OCI-LY3 (cell line): ENCODE measurements at regions not wholly inside any gene's neighbourhood (a gene's known extent, or its start where the extent isn't known, plus 50 kb on each side); places are given as distances from the start of the nearest gene placed in this dataset.

Experiments
- H2AFZ ChIP-seq: fragments of 200-600, 300-600 bp; shearing (Covaris generic); 2 replicates; pipeline ENCODE4 v1.6.0; 2014; ENCODE audit warnings: antibody characterized with exemption, low read depth, low read length
- H3K27ac ChIP-seq: fragments of 200-600, 300-600 bp; sonication (generic); 2 replicates; pipeline ENCODE4 v1.5.1; 2014; ENCODE audit warnings: mild to moderate bottlenecking, low read length, moderate library complexity, mixed read lengths
- H3K27me3 ChIP-seq: fragments of 200-600, 300-600 bp; sonication (generic); 2 replicates; pipeline ENCODE4 v1.6.1; 2014; ENCODE audit warnings: low read depth, low read length, mixed read lengths
- H3K36me3 ChIP-seq: fragments of 200-600, 300-600 bp; sonication (generic); replicated peaks from 2 replicates; pipeline ENCODE3; 2014; ENCODE audit warnings: low read depth, low read length, mixed read lengths
- H3K4me1 ChIP-seq: fragments of 300-600, 200-600 bp; sonication (generic); 2 replicates; pipeline ENCODE4 v1.6.1; 2014; ENCODE audit warnings: low read length, mixed read lengths
- H3K4me2 ChIP-seq: fragments of 200-600, 300-600 bp; sonication (generic); 2 replicates; pipeline ENCODE4 v1.6.1; 2014; ENCODE audit warnings: low read length, mixed read lengths
- H3K4me3 ChIP-seq: fragments of 300-600, 200-600 bp; sonication (generic); 2 replicates; pipeline ENCODE4 v1.5.1; 2014; ENCODE audit warnings: antibody characterized with exemption, mild to moderate bottlenecking, low read length, moderate library complexity
- H3K79me2 ChIP-seq: fragments of 300-600, 200-600 bp; shearing (Covaris generic); 2 replicates; pipeline ENCODE4 v1.6.1; 2014; ENCODE audit warnings: mild to moderate bottlenecking, low read length, mixed read lengths
- H3K9ac ChIP-seq: fragments of 300-600, 200-600 bp; shearing (Covaris generic); 2 replicates; pipeline ENCODE4 v1.6.0; 2014; ENCODE audit warnings: mild to moderate bottlenecking, low read length, moderate library complexity
- H3K9me3 ChIP-seq: fragments of 200-600, 300-600 bp; shearing (Covaris generic); 2 replicates; pipeline ENCODE4 v1.6.1; 2014; ENCODE audit warnings: low read length, mixed read lengths; ENCODE audit not compliant: insufficient read depth
- H4K20me1 ChIP-seq: fragments of 200-600, 300-600 bp; sonication (generic); 2 replicates; pipeline ENCODE4 v1.6.1; 2016; ENCODE audit warnings: low read length, mixed read lengths; ENCODE audit not compliant: insufficient read depth
- CTCF ChIP-seq: fragments of 200-600, 300-600 bp; sonication (generic); IDR thresholded peaks from 2 replicates; pipeline ENCODE4 v1.5.1; 2014; ENCODE audit warnings: antibody characterized with exemption, low read length, low read depth
- EZH2phosphoT487 ChIP-seq: fragments of 200-600 bp; shearing (Covaris generic); IDR thresholded peaks from 2 replicates; pipeline ENCODE4 v1.6.1; 2018; ENCODE audit warnings: antibody characterized with exemption, mixed run types, low read depth

DNA sequence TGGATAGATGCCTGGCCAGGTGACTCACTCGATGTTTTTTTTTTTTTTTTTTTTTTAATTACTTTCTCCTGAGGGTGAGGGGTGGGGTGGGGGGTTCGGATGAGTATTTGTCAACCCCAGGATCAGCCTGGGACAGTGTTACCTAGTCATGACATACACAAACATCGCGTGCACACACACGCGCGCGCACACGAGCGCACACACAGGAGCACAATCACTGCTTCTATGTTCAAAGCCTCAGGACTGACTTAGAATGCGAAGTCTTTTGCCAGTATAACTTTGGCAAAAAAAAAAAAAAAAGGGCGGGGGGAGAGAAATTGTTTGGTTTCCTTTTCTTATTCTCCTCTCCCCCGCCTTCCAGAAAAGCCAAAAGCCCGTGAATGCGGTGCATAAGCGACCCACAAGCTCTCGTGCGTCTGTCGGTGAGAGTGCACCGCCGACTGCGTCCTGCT lies 115.0 kb upstream of the TEX13C start:
- no peak overlapping the region for H3K4me3 ChIP-seq
- no peaks in the 10 kb centered on the region for H3K79me2 ChIP-seq
- H3K27me3 ChIP-seq = no peaks in the 10 kb centered on the region
- H3K27ac ChIP-seq = no peak overlapping the region
- TF ChIP-seq EZH2phosphoT487 (no peak), CTCF (no peak)
- no peak overlapping the region for H2AFZ ChIP-seq
- no peaks in the 10 kb centered on the region for H3K9me3 ChIP-seq
- H4K20me1 ChIP-seq = no peaks in the 10 kb centered on the region
- H3K4me1 ChIP-seq = no peaks in the 10 kb centered on the region
- no peak overlapping the region for H3K4me2 ChIP-seq
- H3K36me3 ChIP-seq = no peaks in the 10 kb centered on the region
- no peak overlapping the region for H3K9ac ChIP-seq

DNA sequence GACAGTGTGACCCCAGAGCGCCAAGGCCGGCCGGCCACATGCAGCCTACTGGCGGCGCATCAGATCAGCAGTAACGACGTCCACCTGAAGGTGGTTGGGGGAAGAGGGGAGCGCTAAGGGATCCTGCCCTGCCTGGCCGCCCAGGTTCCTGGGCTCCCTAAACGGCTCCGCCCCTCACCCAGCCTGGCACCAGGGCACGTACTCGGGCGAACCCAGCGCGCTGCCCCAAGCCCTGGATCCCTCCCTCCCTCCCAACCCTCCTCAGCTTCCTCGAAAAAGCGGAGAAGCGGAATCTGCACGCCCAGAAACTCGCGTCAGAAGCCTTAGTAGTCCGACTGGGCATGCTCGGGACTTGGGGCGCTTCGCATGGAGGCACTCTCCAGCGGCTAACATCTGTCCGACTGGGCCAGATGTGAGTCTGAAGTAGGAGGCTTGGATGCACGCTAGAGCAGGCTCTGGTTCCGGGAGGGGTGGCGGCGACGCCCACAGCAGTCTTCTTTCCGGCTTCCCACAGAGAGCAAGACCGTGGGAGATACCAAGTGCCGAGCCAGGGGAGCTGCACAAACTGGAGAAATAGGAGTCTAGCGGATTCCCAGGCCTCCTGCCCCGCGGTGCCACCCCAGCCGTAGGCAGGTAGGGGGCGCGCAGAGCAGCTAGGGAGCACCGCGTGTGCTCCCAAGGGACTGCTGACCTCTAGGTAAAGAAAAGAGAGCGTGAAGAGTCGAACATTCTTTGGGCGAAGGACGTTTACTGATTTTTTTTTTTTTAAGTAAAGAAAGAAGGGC lies 114.3 kb upstream of the TEX13C start:
- Histone ChIP-seq H3K4me1 (no peaks in the 10 kb centered on the region), H3K27me3 (no peaks in the 10 kb centered on the region), H3K79me2 (no peaks in the 10 kb centered on the region), H3K9ac (no peak overlapping the region), H3K9me3 (no peaks in the 10 kb centered on the region), H3K4me2 (no peak overlapping the region), H2AFZ (no peak overlapping the region), H3K27ac (no peak overlapping the region), H3K4me3 (no peak overlapping the region), H3K36me3 (no peaks in the 10 kb centered on the region), H4K20me1 (no peaks in the 10 kb centered on the region)
- no peak for TF ChIP-seq EZH2phosphoT487
- no peak for TF ChIP-seq CTCF

DNA sequence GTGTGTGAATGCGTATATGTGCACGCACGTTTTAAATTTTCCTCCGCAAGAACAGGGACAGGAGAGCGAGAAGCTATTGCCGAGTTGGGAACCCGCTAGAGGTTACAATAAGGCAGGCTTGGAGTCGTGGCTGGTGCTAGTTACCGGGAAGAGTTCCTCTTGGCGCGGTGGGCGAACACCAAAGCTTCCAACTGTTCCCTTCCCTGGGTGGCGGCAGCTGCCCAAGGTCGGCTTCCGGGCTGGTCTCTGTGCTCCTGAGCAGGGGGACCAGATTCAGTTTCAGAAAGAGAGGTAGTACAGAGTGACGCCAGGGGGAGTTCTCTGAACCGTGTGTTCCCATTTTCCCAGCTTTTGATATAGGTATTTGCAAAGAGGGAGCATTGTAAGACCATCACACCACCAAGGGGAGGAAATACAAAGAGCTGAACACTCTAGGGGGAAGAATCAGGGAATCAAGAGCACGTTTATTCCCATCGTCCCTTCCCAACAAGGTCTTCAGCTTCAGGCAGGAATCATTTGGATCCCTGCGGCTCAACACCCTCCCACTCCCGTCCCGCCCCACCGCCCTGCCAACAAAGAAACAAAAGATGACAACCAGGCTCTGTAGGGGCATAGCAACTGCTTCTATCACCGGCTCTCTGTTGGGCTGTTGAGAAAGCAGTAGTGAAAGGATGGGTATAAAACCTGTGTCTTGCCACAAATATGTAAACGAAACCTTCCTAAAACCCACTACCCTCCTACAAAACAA lies 113.6 kb upstream of the TEX13C start:
- Histone ChIP-seq H3K27me3 (no peaks in the 10 kb centered on the region), H4K20me1 (no peaks in the 10 kb centered on the region), H3K9me3 (no peaks in the 10 kb centered on the region), H3K4me2 (no peak overlapping the region), H3K79me2 (no peaks in the 10 kb centered on the region), H3K36me3 (no peaks in the 10 kb centered on the region), H3K27ac (no peak overlapping the region), H3K4me1 (no peaks in the 10 kb centered on the region), H3K9ac (no peak overlapping the region), H3K4me3 (no peak overlapping the region), H2AFZ (no peak overlapping the region)
- no peak for TF ChIP-seq EZH2phosphoT487
- no peak for TF ChIP-seq CTCF

- no peak overlapping the region for H3K9ac ChIP-seq
- no peaks in the 10 kb centered on the region for H3K9me3 ChIP-seq
- no peak overlapping the region for H3K27ac ChIP-seq
- no peak for TF ChIP-seq EZH2phosphoT487
- TF ChIP-seq CTCF = no peak
- no peaks in the 10 kb centered on the region for H4K20me1 ChIP-seq
- H3K79me2 ChIP-seq = no peaks in the 10 kb centered on the region
- no peak overlapping the region for H3K4me2 ChIP-seq
- no peaks in the 10 kb centered on the region for H3K4me1 ChIP-seq
- H3K36me3 ChIP-seq = no peaks in the 10 kb centered on the region
- H3K4me3 ChIP-seq = no peak overlapping the region
- H3K27me3 ChIP-seq = no peaks in the 10 kb centered on the region
- no peak overlapping the region for H2AFZ ChIP-seq
These were observed 109.5 kb upstream of the TEX13C start for GRCh38 chrX:125210146-125210545.
